Muscle of leg (tissue), 3 donors: ENCODE measurements at regions not wholly inside any gene's neighbourhood (a gene's known extent, or its start where the extent isn't known, plus 50 kb on each side); places are given as distances from the start of the nearest gene placed in this dataset.

Experiments
- DNase-seq: peaks from one replicate; pipeline ENCODE4 v3.0.0; 2013
- H3K27ac ChIP-seq: one replicate; pipeline ENCODE4 v1.5.1; 2013; ENCODE audit warnings: mild to moderate bottlenecking, low read length, control low read depth
- H3K27me3 ChIP-seq: one replicate; pipeline ENCODE4 v1.6.1; 2013; ENCODE audit warnings: low read length; ENCODE audit not compliant: control insufficient read depth, insufficient read depth
- H3K36me3 ChIP-seq: one replicate; pipeline ENCODE4 v1.6.1; 2013; ENCODE audit warnings: low read length; ENCODE audit not compliant: control insufficient read depth, insufficient read depth
- H3K4me1 ChIP-seq: one replicate; pipeline ENCODE4 v1.6.1; 2013; ENCODE audit warnings: low read length; ENCODE audit not compliant: control insufficient read depth, insufficient read depth
- H3K4me3 ChIP-seq: one replicate; pipeline ENCODE4 v1.5.1; 2013; ENCODE audit warnings: low read length, control low read depth
- H3K9me3 ChIP-seq: replicated peaks from 2 replicates; pipeline ENCODE4 v1.6.1; 2013; ENCODE audit warnings: low read depth, low read length; ENCODE audit not compliant: control insufficient read depth
- WGBS: methylation state at CpG from one replicate; pipeline ENCODE4 v1.1.5; 2013; ENCODE audit warnings: missing lambda C conversion rate; ENCODE audit not compliant: insufficient coverage; 5-methylcytosine and 5-hydroxymethylcytosine counted together

- DNase-seq, result no peak
- 61% methylated on average over 8 of the region's 11 CpGs for whole genome bisulfite sequencing
- Histone ChIP-seq H3K9me3 (no peaks in the 10 kb centered on the region), H3K27me3 (peaks cover 10% of the 10 kb centered on the region), H3K36me3 (no peaks in the 10 kb centered on the region), H3K27ac (no peak overlapping the region), H3K4me1 (peaks cover 22% of the 10 kb centered on the region), H3K4me3 (no peak overlapping the region)
Measured at GRCh38 chr6:44701038-44701636, 313.6 kb downstream of the CDC5L start.

GRCh38 chr6:44701637-44702101 lies 314.2 kb downstream of the CDC5L start:
- no peaks in the 10 kb centered on the region for H3K36me3 ChIP-seq
- no peaks in the 10 kb centered on the region for H3K9me3 ChIP-seq
- no peak overlapping the region for H3K4me3 ChIP-seq
- H3K4me1 ChIP-seq, result peaks cover 18% of the 10 kb centered on the region
- 84% methylated on average over 11 of the region's 12 CpGs for WGBS
- H3K27ac ChIP-seq, result no peak overlapping the region
- DNase-seq, result no peak
- peaks cover 8% of the 10 kb centered on the region for H3K27me3 ChIP-seq

- no peaks in the 10 kb centered on the region for H3K36me3 ChIP-seq
- DNase-seq, result no peak
- no peaks in the 10 kb centered on the region for H3K9me3 ChIP-seq
- H3K4me1 ChIP-seq, result peaks cover 12% of the 10 kb centered on the region
- peaks cover 8% of the 10 kb centered on the region for H3K27me3 ChIP-seq
- H3K27ac ChIP-seq, result no peak overlapping the region
- no peak overlapping the region for H3K4me3 ChIP-seq
Measured at GRCh38 chr6:44702292-44702691, 314.8 kb downstream of the CDC5L start.

DNA sequence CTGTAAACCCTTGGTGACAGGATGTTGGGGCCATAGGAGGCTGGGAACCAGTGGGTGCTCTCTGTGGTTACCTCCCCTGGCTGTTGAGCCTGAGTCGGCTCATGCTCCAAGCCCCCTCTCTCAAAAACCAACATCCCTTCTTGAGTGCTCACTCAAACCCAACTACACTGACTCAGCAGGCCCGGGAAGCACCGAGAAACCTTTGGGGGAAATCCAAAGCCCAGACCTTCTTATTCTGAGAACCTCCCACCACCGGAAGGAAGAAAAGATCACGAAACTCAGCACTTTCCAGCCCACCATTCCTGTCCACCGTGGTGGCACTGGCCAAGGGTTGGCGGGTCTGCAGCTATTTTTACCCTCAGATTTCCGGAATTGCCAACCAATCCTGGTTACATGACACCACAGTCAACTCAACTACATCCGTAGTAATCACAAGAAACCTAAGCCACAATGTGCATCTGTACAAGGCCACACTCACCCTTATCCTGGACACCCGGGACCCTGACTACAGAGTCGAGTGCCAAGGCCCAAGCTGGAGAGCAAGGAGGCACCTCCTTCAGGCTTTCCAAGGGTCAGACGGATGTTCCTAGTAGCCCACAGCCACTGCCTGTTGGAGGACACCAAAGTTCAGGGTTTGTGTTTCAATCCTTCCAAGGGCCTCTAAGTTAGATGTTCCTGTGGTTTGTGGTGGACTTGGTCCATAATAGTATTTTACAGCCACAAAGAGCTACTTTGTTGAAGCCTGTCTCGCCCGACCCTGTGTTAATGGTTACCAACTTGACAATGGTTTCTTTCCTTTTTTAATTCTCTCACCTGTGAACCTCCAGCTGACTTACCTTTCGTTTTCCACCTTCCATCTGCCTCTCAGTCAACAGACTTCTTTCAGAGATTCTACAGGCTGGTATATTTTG lies 317.0 kb downstream of the CDC5L start:
- Histone ChIP-seq H3K27me3 (peaks cover 6% of the 10 kb centered on the region), H3K4me1 (no peaks in the 10 kb centered on the region), H3K36me3 (no peaks in the 10 kb centered on the region), H3K4me3 (no peak overlapping the region), H3K27ac (no peak overlapping the region), H3K9me3 (no peaks in the 10 kb centered on the region)
- DNase-seq, result no peak
- WGBS, result 95% methylated on average over 9 of the region's 15 CpGs

DNA sequence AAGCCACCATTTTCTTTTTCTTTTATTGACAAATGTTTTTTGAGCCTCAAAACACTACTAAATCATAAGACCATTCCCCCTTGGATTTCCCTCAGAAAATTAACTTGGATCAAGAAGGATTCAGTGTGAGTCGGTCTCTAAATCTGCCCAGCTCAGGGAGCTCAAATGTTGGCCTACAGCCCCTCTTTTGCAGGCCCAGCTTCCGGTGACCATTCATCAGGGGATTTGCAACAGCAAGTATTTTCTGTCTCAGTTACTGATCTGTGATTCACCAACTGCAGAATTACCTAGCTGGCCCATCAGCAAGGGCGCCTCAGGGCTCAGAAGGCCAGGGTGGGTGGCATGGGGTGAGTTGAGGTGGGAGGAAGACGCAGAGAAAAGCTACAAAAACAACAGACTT lies 318.1 kb downstream of the CDC5L start:
- WGBS, result 37% methylated on average over 2 of the region's 4 CpGs
- Histone ChIP-seq H3K27me3 (peaks cover 2% of the 10 kb centered on the region), H3K4me1 (no peaks in the 10 kb centered on the region), H3K36me3 (no peaks in the 10 kb centered on the region), H3K4me3 (no peak overlapping the region), H3K27ac (no peak overlapping the region), H3K9me3 (no peaks in the 10 kb centered on the region)
- no peak for DNase-seq

GRCh38 chr6:44706011-44706410 lies 318.5 kb downstream of the CDC5L start:
- no peaks in the 10 kb centered on the region for H3K4me1 ChIP-seq
- no peaks in the 10 kb centered on the region for H3K9me3 ChIP-seq
- no peaks in the 10 kb centered on the region for H3K36me3 ChIP-seq
- WGBS, result 37% methylated on average over 2 of the region's 5 CpGs
- no peak overlapping the region for H3K27ac ChIP-seq
- peaks cover 2% of the 10 kb centered on the region for H3K27me3 ChIP-seq
- H3K4me3 ChIP-seq, result no peak overlapping the region
- DNase-seq, result no peak

GRCh38 chr6:44708208-44708607 lies 320.7 kb downstream of the CDC5L start:
- H3K4me3 ChIP-seq, result no peak overlapping the region
- H3K36me3 ChIP-seq, result no peaks in the 10 kb centered on the region
- H3K27ac ChIP-seq, result no peak overlapping the region
- peaks cover 10% of the 10 kb centered on the region for H3K4me1 ChIP-seq
- no peaks in the 10 kb centered on the region for H3K27me3 ChIP-seq
- WGBS, result 70% methylated on average over 2 of the region's 5 CpGs
- DNase-seq, result no peak
- H3K9me3 ChIP-seq, result no peaks in the 10 kb centered on the region

DNA sequence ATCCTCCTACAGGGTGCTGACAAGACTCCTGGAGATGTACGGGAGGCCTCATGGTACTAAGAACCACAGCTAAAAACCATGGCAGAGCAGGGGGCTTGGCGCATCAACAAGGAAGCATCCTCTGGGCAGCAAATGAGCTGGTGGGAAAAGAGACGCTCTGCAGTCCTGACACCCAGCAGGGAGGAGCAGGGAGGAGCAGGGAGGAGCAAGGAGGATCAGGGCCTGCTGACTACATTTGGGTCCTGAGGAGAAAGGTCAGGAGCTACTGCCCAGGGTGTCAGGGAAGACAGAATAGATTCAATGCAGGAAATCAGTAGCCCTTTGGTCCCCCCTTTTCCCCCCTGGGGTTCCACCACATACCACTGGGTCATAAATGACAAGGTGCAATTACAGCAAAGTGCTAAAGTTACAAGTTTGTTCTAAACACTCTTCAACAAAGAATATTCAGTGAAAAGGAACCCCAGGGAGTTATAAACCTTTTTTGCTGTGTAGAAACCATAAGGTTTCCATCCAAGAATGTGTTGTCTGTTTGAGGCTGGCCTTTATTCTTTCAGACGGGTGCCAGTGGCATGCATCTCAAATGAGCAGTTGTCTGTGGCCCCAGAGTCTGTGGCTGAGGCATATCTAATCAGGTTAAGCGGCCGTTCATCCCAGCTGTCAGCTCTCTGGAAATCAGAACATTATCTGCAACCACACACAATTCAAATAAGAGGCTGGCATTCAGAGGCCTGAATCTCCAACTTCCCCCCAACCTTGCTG lies 325.0 kb downstream of the CDC5L start:
- Histone ChIP-seq H3K9me3 (no peaks in the 10 kb centered on the region), H3K4me1 (peaks cover 20% of the 10 kb centered on the region), H3K36me3 (no peaks in the 10 kb centered on the region), H3K4me3 (no peak overlapping the region), H3K27ac (no peak overlapping the region), H3K27me3 (peaks cover 11% of the 10 kb centered on the region)
- DNase-seq, result peak; percentile 77
- WGBS, result 73% methylated on average over 5 of the region's 6 CpGs

DNA sequence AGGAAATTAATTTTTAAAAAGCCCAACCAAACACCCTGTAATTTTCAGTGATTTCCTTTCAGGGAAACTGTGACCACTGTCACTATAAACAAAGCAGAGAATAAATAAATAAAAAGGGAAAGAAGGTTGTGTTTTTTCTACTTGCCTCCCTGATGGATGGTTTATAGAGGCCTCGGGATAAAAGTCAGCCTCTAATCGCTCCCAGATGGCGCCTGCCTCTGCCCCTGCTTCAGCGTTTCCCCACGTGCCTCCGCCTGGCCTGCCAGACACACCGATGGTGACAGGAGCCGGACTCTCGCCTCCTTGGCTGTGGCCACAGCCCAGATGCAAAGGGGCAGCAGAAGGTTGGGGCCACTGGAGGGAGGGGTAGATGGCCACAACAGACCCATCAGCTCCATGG lies 327.7 kb downstream of the CDC5L start:
- peaks cover 13% of the 10 kb centered on the region for H3K27me3 ChIP-seq
- WGBS, result no CpG with 5 or more reads among the region's 9 CpGs
- H3K4me3 ChIP-seq, result no peak overlapping the region
- H3K9me3 ChIP-seq, result no peaks in the 10 kb centered on the region
- H3K4me1 ChIP-seq, result peaks cover 20% of the 10 kb centered on the region
- H3K27ac ChIP-seq, result no peak overlapping the region
- DNase-seq, result no peak
- no peaks in the 10 kb centered on the region for H3K36me3 ChIP-seq

DNA sequence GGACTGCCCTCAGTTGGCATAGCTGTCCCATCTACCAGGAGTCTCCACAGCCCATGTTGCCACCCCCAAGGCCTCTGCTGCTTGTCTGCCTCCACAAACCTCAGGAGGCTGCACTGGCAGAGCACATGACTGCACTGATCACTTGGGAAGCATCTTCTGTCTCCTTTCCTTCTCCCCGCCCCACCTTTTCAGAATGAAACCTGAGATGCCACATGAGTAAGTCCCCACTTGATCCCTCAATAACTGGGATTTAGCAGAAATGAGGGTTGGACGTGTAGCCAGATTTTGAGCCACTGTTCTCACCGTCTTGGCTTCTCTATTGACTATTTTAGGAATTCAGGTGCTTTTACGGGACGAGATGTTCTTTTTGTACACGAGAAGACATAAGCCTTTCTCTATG lies 328.4 kb downstream of the CDC5L start:
- H3K27me3 ChIP-seq, result peaks cover 14% of the 10 kb centered on the region
- WGBS, result 41% methylated on average over 2 of the region's 6 CpGs
- no peaks in the 10 kb centered on the region for H3K9me3 ChIP-seq
- H3K27ac ChIP-seq, result no peak overlapping the region
- no peaks in the 10 kb centered on the region for H3K36me3 ChIP-seq
- H3K4me1 ChIP-seq, result peaks cover 20% of the 10 kb centered on the region
- H3K4me3 ChIP-seq, result no peak overlapping the region
- no peak for DNase-seq
